ENCODE measurements at regions not wholly inside any gene's neighbourhood (a gene's known extent, or its start where the extent isn't known, plus 50 kb on each side); places are given as distances from the start of the nearest gene placed in this dataset.

- TF ChIP-seq REST (IDR thresholded peaks at IDR 0.05; ENCODE audit: unreplicated experiment) (no peak), EZH2 (IDR thresholded peaks at IDR 0.05; ENCODE audit: low read depth, unreplicated experiment) (no peak), JUNB (IDR thresholded peaks at IDR 0.05; ENCODE audit: unreplicated experiment) (no peak), EZH2phosphoT487 (IDR thresholded peaks at IDR 0.05; ENCODE audit: unreplicated experiment) (no peak), ZNF114 (CRISPR knock-in tag; IDR thresholded peaks at IDR 0.05) (no peak), NANOG (IDR thresholded peaks at IDR 0.05; ENCODE audit: borderline replicate concordance) (no peak), ETS1 (IDR thresholded peaks at IDR 0.05) (no peak)
These were observed 1076.2 kb downstream of the NLGN4Y start (continued) for GRCh38 chrY:15600565-15600964.

DNA sequence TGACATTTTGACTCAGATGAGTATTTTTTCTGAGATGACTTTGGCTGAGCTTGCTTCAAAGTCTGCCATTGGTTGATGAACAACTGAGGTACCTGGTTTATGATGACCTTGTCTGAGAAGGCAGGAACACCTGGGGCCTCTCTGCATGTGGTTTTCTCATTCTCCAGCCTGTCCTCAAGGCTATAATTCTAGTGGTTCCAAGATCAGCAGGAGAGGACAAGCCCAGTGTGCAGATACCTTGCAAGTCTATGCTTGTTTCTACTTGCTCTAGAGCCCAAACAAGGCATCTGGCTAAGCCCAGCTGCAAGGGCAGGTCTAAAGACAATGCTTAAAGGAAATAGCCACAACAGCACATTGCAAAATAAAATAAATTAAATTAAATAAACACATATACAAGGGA lies 1100.0 kb downstream of the NLGN4Y start:
- H2AFZ ChIP-seq = no peak overlapping the region
- DNase-seq (ENCODE audit: low spot score) (no peak), ATAC-seq (no peak)
- no peaks in the 10 kb centered on the region for H3K4me1 ChIP-seq (ENCODE audit: insufficient read depth)
- no peak overlapping the region for H3K27ac Mint-ChIP-seq
- TF ChIP-seq POLR2AphosphoS5 (IDR thresholded peaks at IDR 0.05; ENCODE audit: low read depth) = no peak
- TF ChIP-seq, protein P1, sequence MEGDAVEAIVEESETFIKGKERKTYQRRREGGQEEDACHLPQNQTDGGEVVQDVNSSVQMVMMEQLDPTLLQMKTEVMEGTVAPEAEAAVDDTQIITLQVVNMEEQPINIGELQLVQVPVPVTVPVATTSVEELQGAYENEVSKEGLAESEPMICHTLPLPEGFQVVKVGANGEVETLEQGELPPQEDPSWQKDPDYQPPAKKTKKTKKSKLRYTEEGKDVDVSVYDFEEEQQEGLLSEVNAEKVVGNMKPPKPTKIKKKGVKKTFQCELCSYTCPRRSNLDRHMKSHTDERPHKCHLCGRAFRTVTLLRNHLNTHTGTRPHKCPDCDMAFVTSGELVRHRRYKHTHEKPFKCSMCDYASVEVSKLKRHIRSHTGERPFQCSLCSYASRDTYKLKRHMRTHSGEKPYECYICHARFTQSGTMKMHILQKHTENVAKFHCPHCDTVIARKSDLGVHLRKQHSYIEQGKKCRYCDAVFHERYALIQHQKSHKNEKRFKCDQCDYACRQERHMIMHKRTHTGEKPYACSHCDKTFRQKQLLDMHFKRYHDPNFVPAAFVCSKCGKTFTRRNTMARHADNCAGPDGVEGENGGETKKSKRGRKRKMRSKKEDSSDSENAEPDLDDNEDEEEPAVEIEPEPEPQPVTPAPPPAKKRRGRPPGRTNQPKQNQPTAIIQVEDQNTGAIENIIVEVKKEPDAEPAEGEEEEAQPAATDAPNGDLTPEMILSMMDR (conservative IDR thresholded peaks at IDR 0.05; ENCODE audit: low read depth in 2 of 2) = no peak
- H3K4me1 Mint-ChIP-seq = no peaks in the 10 kb centered on the region
- no peaks in the 10 kb centered on the region for H3K79me2 ChIP-seq (replicated peaks; ENCODE audit: insufficient read depth)
- H3K27ac ChIP-seq (ENCODE audit: low read depth) = no peak overlapping the region
- no peak overlapping the region for H3K4me2 ChIP-seq
- no peaks in the 10 kb centered on the region for H3K36me3 ChIP-seq (ENCODE audit: insufficient read depth)
- H3K9me3 Mint-ChIP-seq = peaks cover 9% of the 10 kb centered on the region; the same call in 2 of the 3 replicates
- no peaks in the 10 kb centered on the region; the same call in 1 of the 3 replicates for H3K36me3 Mint-ChIP-seq (ENCODE audit: low read depth)
- no peaks in the 10 kb centered on the region for H4K20me1 ChIP-seq (replicated peaks; ENCODE audit: insufficient read depth)
- H3K9me2 ChIP-seq (ENCODE audit: insufficient read depth) = peaks cover 3% of the 10 kb centered on the region; the same call in 1 of the 2 replicates
- H3K27me3 ChIP-seq (ENCODE audit: insufficient read depth) = no peaks in the 10 kb centered on the region
- no peak overlapping the region for H3K4me3 ChIP-seq
- no peak overlapping the region for H3K4me3 Mint-ChIP-seq
- no peaks in the 10 kb centered on the region for H3K27me3 Mint-ChIP-seq (ENCODE audit: insufficient read depth, low read depth, poor library complexity)
- H3F3A ChIP-seq (replicated peaks; ENCODE audit: low read depth) = no peaks in the 10 kb centered on the region
